ENCODE measurements at regions not wholly inside any gene's neighbourhood (a gene's known extent, or its start where the extent isn't known, plus 50 kb on each side); places are given as distances from the start of the nearest gene placed in this dataset.

- DNase-seq: no peak
Measured at GRCh38 chr14:82490397-82490796, 956.7 kb upstream of the SEL1L start.

- no peak for DNase-seq
Measured at GRCh38 chr14:82492157-82492556, 958.5 kb upstream of the SEL1L start.

DNA sequence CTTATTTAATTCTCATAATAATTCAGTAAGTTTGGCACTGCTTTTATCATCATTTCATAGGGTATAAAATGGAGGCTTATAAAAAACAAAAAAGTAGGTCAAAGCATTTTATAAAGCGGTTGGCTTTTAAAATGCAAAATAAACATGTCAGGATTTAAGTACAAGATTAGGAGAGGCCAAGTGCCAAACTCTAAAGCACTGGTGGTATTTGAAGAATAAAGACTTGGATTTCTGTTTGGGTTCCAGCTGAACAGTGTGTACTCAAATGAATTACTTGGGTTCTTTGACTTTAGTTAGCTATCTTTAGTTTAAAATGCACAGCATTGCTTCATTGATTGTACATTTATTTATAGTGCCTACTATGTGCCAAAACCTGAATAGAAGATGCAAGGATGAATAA, 966.6 kb upstream of the SEL1L start:
- no peak for DNase-seq

DNA sequence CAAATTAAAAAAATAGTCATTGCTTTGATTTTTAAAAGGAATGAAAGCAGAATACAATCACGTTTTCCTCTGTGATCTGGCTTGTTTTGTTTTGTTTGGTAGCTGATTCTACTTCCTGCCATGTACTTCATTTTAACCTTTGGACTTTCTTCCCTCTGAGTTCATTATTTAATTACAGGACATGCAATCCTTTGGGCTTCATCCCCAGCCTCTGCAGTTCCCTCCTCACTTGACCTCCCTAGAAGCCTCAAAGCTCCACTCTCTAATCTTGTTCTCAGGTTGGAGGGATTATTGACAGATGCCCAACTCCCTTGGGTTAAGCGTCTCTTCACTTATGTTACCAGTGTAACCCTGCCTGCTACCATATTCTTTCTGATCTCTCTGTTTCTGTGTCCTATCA, 967.9 kb upstream of the SEL1L start:
- no peak for DNase-seq

DNA sequence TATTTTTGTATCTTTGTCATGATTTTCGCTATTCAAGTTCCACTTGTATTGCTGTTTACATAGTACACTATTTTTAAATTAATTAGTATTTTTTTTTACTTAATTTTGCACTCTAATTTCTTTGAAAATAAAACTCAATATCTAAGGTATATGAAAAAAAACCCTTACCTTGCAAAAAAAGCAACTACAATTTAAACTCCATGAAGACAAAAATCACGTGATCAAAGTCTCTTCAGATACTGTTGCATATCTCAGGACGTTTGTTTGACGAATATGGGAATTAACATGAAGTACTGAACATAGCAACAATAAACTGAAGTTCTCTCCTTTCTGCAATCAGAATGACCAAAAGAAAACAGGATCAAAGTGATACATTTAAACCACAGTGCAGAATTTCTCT, 968.4 kb upstream of the SEL1L start:
- DNase-seq: no peak

GRCh38 chr14:82504894-82505293, 971.2 kb upstream of the SEL1L start:
- DNase-seq: no peak

DNA sequence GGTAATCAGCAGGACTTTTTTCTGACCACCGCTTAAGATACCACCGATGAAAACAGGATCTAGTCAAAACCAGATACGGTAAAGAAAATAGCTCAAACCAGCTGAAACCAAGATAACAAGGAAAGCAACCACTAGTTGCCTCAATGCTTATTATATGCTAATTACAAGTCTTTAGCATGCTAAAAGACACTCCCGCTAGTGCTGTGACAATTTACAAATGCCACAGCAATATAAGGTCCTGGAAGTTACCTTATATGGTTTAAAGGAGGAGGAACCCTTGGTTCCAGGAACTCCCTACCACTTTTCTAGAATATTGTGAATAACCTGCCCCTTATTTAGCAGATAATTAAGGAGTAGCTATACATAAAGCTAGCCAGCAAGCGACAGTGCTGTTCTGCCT, 976.4 kb upstream of the SEL1L start:
- no peak for DNase-seq

- DNase-seq: no peak
Measured at GRCh38 chr14:82511399-82511798, 977.7 kb upstream of the SEL1L start.

GRCh38 chr14:82520765-82521164, 987.1 kb upstream of the SEL1L start:
- no peak for DNase-seq

DNA sequence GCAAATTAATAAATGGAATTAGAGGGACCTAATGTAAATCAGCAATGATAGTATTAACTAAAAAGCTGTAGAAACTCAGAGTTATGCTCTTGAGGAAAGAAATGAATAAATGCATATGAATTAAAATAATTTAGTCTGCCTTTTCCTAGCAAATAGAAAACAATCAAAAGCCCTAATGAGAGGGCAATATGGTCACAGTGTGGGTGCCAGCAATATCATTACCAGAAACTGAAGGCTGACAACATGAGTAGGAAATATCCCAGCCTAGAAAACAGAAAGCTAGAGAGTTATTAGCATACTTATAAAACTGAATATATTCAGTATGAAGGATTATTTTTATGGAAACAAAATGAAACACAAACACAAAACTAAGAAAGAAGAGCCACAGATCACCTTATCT, 987.5 kb upstream of the SEL1L start:
- DNase-seq: no peak

GRCh38 chr14:82528016-82528415, 994.4 kb upstream of the SEL1L start:
- no peak for DNase-seq

GRCh38 chr14:82533351-82533750, 999.7 kb upstream of the SEL1L start:
- no peak for DNase-seq

GRCh38 chr14:82536566-82536965, 1002.9 kb upstream of the SEL1L start:
- no peak for DNase-seq

- no peak for DNase-seq
Measured at GRCh38 chr14:82537831-82538230, 1004.2 kb upstream of the SEL1L start.

GRCh38 chr14:82546401-82546800, 1012.7 kb upstream of the SEL1L start:
- no peak for DNase-seq

- DNase-seq: no peak
Measured at GRCh38 chr14:82549306-82549990, 1015.8 kb upstream of the SEL1L start.

- no peak for DNase-seq
Measured at GRCh38 chr14:82562881-82563280, 1029.2 kb upstream of the SEL1L start.

- no peak for DNase-seq
Measured at GRCh38 chr14:82565825-82566224, 1032.2 kb upstream of the SEL1L start.

DNA sequence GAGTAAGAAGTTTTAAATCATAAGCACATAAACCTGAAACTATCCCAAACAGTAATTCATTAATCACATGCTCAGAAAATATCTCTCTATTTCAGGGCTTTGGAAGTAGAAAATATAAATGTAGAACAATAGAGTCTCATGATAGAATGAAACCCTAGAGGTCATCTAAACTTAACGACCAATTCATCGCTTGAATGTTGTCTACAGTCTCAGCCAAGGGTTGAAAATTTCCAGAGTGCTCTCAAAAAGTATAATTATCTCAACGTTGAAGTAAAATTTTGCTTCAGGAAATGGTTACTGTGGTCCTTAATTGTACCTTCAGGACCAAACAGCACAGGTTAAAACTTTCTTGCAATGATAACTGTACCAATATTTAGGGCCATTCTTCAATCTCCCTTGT, 1053.6 kb upstream of the SEL1L start:
- DNase-seq: no peak

DNA sequence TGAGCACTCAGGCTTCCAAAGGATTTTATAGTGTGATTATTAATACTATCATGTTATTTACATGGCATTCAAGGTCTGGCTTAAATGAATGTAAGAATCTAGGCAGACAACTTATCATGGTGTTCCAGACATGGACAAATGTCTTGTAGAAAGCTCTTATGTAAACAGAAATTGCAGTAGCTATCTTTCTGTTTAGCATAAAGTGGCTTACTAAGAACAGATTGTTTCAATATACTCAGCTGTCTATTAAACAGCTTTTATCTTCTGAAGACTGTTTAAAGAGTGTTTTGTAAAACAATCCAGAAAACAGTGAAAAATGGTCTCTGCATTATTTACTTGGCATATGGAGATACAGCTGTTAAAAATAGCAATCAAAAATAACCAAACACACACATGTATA, 1061.8 kb upstream of the SEL1L start:
- no peak for DNase-seq

DNA sequence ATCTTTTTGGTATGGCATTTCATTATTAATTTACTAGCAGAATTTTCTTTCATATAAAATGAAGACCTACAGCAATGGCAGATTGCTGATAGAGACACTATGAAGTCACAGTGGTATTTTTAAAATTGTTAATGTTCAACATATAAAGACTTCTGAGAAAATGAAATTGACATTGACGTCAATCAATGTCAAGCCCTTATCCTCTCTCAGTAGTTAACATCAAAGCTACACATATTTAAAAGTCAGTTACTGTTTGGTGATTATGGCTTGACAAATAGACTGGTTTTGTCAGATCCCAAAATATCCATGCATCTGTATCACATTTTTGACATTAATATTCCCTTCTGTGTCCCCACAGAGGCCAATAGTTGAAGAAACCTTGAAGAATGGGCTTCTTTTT, 1069.1 kb upstream of the SEL1L start:
- no peak for DNase-seq

- DNase-seq: no peak
Measured at GRCh38 chr14:82604819-82605218, 1071.2 kb upstream of the SEL1L start.

GRCh38 chr14:82621881-82622450, 1088.3 kb upstream of the SEL1L start:
- DNase-seq: no peak

- DNase-seq: no peak
Measured at GRCh38 chr14:82626156-82627066, 1092.8 kb upstream of the SEL1L start.

Measured in activated CD4-positive, alpha-beta T cell treated with anti-CD3 and anti-CD28 coated beads for 4 hours (primary cell).